Tibial nerve (tissue), 3 donors: ENCODE measurements at regions not wholly inside any gene's neighbourhood (a gene's known extent, or its start where the extent isn't known, plus 50 kb on each side); places are given as distances from the start of the nearest gene placed in this dataset.

Source experiments
- CTCF ChIP-seq, 5 experiments: fragments of 200-600 bp in 3 of 5; fragments of 450-650 bp in 2 of 5; sonication (generic) in 3 of 5; IDR thresholded peaks; one replicate each; pipeline ENCODE4 v1.5.1; 2016 to 2019; ENCODE audit warnings: antibody characterized with exemption in 5 of 5, mild to moderate bottlenecking in 3 of 5, moderate library complexity in 2 of 5
- POLR2A ChIP-seq, 2 donors: fragments of 450-650 bp; IDR thresholded peaks; one replicate each; pipeline ENCODE4 v1.6.1; 2017; ENCODE audit warnings: antibody characterized with exemption in 2 of 2, mild to moderate bottlenecking in 2 of 2, moderate library complexity in 2 of 2

DNA sequence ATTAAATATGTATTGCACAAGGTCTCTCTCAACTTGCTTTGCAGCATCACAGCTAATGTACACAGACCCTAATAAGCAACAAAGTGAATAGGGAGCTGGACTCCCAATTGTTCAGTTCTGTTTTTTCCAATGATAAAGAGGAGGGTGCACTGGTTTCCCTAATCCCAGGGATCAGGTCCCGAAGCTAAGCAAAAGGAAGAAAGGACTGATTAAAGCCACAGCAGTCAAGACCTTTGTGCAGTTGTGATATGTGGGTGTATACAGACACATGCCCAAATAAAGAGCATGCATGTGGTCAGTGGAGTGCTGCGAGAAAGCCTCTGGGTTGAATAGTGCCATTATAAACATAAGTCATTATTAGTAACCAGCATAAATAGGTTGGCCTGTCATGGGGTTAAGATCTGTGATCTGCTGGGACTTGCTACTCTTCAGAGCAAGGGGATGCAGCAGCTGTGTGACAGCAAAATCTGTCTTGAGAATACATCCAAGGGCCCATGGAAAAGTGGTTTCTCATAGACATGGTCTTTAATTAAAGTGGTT is 1863.1 kb upstream of the WWC1 start:
- TF ChIP-seq POLR2A (IDR thresholded peaks at IDR 0.05) (no peak), CTCF (IDR thresholded peaks at IDR 0.05) (no peak)
